HG03439 (cell line): ENCODE measurements at regions not wholly inside any gene's neighbourhood (a gene's known extent, or its start where the extent isn't known, plus 50 kb on each side); places are given as distances from the start of the nearest gene placed in this dataset.
"Not testable (repeated sequence)": the region's sequence is repeated elsewhere in the genome, so short reads cannot be mapped to it uniquely, and the experiment has no call there.

ENCODE experiments used
- ATAC-seq: cut with Tn5 transposase; IDR thresholded peaks from one replicate; pipeline ENCODE4 v1.9.1; 2021; ENCODE audit warnings: mild to moderate bottlenecking, moderate library complexity; ENCODE audit not compliant: unreplicated experiment

GRCh38 chr1:189751311-189751710, 726.4 kb downstream of the BRINP3 start:
- no peak for ATAC-seq

DNA sequence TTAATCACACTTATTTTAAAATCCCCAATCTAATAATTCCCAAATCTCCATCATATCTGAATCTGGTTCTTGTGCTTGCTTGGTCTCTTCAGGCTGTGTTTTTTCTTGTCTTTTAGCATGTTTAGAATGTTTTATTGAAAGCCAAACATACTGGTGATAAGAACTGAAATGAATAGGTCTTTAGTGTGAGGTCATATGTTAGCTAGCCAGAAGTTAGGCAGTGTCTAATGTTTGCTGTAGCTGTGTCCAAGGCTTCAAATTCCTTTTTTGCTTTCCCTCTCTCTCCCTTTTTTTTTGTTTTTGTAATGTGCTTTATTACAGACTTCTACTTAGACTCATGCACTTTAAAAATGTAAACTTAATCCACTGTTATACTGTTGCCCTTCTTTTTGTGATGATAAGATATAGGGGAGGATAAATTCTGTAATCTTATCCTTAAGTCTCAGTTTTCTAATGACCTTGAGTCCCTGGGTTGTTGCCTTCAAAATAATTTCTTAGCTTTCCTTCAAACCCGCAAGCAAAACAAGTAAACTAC, 725.1 kb downstream of the BRINP3 start:
- no peak for ATAC-seq

- ATAC-seq: not testable (repeated sequence)
Measured at GRCh38 chr1:189755100-189755499, 722.6 kb downstream of the BRINP3 start.

- no peak for ATAC-seq
Measured at GRCh38 chr1:189764391-189765320, 713.0 kb downstream of the BRINP3 start.

DNA sequence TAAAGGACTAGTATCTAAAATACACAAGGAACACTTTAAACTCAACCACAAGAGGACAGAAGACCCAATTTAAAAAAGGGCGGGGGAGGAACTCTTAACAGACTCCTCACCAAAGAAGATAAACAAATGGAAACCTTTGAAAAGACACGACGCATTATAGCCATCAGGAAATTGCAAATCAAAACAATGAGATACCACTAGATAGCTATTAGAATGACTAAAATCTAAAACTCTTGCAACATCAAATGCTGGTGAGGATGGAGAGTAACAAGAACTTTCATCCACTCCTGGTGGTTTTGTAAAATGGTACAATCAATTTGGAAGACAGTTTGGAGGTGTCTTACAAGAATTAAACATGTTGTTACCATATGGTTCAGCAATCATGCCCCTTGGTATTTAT, 708.2 kb downstream of the BRINP3 start:
- ATAC-seq: no peak

- no peak for ATAC-seq
Measured at GRCh38 chr1:189774721-189775287, 702.9 kb downstream of the BRINP3 start.

DNA sequence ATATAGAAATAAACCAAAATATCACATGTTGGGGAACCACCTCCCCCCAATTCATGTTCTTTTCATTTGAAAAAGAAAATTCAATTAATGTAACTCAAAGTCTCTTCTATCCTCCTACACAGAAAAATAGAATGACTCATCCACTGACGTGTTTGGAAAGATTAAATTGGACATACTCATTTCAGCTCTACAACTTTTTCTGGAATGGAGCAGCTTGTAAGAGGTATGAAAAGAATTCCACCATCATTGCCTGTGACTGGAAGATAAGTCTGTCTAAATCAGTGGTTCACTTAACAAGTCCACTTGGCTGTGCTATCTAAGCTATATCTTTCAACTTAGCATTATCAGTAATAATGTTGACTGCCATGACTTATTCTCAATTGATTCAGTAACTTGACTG, 702.3 kb downstream of the BRINP3 start:
- no peak for ATAC-seq

GRCh38 chr1:189779034-189779433, 698.6 kb downstream of the BRINP3 start:
- no peak for ATAC-seq

DNA sequence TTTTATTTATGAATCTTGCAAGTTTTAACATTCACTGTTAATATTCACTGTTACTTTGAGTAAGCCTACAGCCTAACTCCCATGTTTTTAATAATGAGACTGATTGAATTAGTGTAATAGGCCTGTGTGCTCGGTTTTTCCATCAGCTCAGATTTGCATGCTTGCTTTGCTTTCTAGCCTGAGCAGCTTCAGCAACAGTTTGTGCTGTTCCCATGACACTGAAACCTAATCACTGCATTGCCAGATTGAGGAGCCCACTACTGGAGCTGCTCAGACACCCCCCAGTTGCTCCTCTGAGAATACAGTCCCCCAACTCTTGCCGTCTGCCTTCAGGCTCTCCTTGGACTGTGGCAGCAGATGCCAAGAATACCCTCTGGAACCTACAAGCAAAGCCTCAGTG, 695.4 kb downstream of the BRINP3 start:
- ATAC-seq: no peak

DNA sequence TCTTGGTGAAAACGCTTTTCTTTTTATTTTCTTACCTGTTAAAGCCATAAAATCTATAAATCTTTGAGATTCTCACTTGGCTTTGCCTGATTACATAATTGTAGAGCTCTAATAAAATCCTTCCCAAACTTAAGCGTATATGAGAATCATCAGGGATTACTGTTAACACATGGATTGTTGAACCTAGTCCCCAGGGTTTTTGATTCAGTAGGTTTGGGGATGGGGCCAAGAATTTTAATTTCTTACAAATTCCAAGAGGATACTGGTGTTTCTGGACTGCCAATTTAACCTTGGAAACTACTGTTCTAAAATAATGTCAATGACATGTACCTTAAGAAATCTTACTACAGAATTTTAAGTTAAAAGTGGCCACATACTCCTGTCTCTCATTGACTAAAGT, 694.2 kb downstream of the BRINP3 start:
- ATAC-seq: no peak

DNA sequence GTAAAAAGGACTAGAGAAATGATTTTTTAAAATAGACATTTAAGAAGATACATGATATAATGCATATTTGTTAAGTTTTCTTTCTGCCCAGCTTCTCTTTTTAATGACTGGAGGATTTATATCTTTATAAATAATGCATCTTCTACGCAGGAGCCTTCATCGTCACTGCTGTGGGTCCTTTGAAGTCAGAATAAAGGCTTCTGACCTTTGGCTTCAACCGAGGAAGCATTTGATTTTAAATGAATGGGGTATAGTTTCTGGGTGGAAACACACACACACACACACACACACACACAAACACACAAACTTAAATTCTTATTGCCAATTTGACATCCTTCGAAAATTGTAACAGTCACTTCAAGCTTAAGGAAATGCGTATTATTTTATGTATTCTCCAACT, 690.9 kb downstream of the BRINP3 start:
- ATAC-seq: no peak

- no peak for ATAC-seq
Measured at GRCh38 chr1:189787201-189787600, 690.5 kb downstream of the BRINP3 start.

DNA sequence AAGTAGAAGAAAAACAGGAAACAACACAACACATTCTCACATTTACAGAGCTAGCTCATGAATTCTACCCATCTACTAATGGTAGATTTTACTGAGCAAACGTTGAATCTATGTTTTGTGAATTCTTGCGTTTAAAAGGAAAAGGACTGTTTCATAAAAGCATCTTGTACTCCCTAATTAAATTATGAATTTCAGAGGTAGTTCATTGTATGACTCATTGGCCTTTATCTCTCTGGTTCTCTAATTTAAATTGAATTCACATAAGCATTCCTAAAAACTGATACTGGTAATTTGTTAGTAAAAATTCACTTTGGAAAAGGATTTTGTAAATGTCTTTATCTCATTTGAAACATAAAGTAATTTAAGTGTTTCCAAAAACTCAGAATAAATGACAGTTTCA, 687.3 kb downstream of the BRINP3 start:
- ATAC-seq: no peak

- ATAC-seq: no peak
Measured at GRCh38 chr1:189803364-189803763, 674.3 kb downstream of the BRINP3 start.

DNA sequence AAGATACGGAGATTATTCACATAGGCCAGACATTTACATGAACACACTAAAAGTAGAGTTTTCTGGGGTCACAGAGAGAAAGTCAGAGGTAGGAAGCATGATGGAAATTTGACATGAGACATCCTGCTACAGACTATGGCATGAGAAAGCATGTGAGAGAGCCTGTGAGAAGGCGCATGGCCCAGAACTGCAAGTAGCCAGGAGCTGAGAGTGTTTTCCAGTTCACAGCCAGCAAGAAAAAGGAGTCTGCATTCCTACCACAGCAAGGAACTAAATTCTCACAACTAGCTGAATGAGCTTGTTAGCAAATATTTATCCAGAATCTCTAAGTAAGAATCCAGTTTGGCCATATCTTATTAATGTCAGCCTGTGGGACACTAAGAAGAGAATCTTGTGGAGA, 673.3 kb downstream of the BRINP3 start:
- ATAC-seq: no peak

DNA sequence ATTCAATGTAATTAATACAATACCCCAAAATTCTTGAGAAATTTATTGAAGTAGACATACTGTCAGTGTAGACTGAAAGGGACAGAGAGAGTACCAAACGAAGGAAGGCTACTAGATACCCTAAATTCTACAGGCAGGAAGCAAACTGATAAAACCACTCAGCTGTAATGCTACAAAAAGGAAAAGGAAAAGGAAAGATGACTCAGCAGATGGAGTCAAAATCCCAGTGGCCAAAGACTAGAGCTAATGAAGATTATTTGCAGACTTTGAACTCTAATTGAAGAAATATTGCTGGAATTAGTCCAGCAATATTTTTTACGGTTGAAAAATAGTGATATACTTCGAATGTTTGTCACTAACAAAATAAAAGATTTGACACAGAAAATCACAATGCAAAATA, 671.9 kb downstream of the BRINP3 start:
- no peak for ATAC-seq

DNA sequence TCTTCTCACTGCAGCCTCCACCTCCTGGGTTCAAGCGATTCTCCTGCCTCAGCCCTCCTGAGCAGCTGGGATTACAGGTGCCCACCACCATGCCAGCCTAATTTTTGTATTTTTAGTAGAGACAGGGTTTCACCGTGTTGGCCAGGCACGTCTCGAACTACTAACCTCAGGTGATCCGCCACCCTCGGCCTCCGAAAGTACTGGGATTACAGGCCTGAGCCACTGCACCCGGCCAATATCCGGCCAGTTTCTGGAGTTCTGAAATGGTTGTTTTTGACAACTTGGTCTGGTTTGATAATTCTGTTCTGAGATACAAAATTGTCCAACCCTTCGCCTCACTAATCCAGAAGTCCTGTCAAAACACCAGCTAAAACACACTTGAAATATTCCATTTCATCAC, 667.0 kb downstream of the BRINP3 start:
- ATAC-seq: not testable (repeated sequence)

DNA sequence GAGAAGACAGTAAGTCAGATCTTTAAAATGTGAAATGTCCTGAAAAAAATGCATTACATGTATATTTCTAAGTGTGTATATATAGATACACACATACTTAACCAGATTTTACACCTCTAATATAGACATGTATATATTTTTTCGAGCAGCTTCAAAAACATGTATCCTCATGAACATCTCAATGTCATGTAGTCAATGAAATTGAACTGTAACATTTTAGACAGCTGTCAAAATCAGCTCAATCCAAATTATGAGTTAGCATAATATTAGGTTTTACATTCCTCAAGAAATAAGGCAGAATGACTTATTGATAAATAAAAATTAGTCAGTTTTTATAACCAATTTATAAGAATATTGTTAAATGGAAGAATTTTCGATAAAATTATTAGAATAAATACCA, 665.7 kb downstream of the BRINP3 start:
- ATAC-seq: no peak

DNA sequence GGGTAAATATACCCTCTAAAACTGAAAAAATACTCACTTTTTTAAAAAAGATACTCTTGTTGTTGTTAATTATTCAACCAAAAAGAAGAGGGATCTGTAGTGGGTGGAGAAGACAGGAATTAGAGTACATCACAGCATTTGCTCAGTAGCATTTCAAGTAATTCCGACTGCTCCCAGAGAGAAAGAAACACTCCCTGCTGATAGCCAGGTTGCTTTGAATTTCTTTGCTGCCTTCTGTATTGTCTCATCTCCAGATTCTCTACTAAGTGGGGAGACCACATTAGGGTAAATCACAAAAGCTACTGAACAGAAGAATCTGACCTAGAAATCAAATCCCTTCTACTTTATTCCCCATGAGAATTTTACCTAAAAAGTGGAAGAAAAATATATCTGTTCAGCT, 661.1 kb downstream of the BRINP3 start:
- no peak for ATAC-seq

DNA sequence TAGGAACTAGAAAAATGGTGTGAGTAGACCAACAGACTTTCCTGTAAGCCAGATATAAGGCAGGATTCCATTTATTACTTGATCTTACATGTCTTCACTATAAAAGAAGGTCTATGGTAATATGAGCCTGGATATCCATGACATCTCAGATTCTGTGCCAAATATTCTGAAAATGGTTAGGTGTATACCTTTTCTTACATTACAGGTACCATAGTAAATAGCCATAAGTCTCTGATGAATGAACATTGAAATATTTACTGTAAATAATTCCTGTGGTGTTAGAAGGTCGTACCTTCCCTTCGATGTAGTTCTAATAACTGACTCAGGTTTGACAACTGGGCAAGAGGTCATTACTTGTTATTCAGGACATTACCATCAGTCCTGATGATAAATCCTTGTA, 657.9 kb downstream of the BRINP3 start:
- ATAC-seq: no peak

- ATAC-seq: no peak
Measured at GRCh38 chr1:189821833-189822232, 655.8 kb downstream of the BRINP3 start.

- ATAC-seq: no peak
Measured at GRCh38 chr1:189834813-189835212, 642.9 kb downstream of the BRINP3 start.
